ENCODE measurements at regions not wholly inside any gene's neighbourhood (a gene's known extent, or its start where the extent isn't known, plus 50 kb on each side); places are given as distances from the start of the nearest gene placed in this dataset.

- TF ChIP-seq CTCF (conservative IDR thresholded peaks at IDR 0.05 in 1 of 2, IDR thresholded peaks at IDR 0.05 in 1 of 2; ENCODE audit: low read depth in 1 of 2, low read length in 2 of 2) (no peak), EZH2 (IDR thresholded peaks at IDR 0.05; ENCODE audit: low read length, missing control alignments) (no peak)
Measured at GRCh38 chr13:68030152-68030809, 800.1 kb upstream of the PCDH9 start.

Data from fibroblast of lung (primary cell).